GM18873 (cell line): ENCODE measurements at regions not wholly inside any gene's neighbourhood (a gene's known extent, or its start where the extent isn't known, plus 50 kb on each side); places are given as distances from the start of the nearest gene placed in this dataset.

Experiments
- ATAC-seq: cut with Tn5 transposase; IDR thresholded peaks from one replicate; pipeline ENCODE4 v1.9.1; 2021; ENCODE audit warnings: mild to moderate bottlenecking, moderate library complexity, moderate number of reproducible peaks; ENCODE audit not compliant: unreplicated experiment, low FRiP score

DNA sequence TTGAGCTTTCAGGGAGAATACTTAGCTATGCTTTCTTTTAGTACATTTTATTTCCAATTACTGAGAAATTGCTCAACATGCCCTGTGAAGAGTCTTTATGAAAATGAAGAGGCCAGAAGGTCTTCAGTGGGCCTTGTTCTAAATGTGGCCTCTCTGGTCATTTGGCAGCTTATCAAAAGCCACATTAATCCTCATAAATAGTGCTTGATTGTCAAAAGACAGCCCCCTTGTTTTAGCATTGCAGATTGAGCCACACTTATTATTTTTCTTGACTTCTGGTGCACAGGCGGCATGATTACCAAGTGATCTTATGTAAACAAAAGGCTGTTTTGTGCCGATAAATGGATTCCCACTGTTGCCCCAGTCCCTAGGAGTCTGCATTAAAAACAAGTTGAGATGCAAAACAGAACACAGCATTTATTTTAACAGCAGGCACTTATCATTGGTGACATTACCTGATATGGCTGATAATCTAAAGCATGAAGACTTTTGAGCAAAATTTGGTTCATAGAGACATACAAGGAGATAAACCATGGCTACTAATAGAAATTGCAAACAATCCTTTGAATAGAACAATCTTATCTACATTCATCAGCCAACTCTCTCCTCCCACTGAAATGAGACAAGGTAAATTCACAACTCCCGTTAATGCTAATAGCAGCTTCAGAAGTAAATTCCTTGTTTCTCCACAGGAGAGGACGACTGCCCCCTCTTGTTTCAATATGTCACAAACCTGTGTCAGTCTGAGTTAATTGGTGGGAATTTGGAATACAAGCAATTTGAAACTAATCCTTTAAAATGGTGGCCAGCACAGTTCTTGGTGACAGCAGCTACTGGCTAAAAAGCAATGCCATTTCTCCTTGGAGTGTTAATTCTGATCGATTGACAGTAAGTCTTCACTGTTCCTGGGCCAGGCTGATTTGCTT lies 194.3 kb downstream of the NSUN3 start:
- ATAC-seq: no peak

DNA sequence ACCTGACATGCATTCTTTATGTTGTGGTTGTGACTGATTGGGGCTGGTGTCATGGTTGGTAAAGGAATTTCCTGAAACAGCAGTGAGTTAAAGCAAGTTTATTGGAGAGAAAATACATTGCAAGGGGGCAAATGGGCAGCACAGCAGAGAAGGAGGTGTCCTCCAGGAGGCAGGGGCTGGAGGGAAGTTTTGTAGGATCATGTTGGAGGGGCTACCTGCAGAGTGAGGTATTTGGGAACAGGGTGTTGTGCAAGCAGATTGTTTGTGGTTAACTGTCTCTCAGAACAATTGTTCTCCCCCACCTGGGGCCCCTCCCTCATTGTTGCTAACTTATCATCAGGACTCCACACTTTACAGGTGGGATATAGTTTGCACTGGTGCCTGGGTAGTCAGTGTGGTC lies 196.0 kb downstream of the NSUN3 start:
- ATAC-seq: no peak

DNA sequence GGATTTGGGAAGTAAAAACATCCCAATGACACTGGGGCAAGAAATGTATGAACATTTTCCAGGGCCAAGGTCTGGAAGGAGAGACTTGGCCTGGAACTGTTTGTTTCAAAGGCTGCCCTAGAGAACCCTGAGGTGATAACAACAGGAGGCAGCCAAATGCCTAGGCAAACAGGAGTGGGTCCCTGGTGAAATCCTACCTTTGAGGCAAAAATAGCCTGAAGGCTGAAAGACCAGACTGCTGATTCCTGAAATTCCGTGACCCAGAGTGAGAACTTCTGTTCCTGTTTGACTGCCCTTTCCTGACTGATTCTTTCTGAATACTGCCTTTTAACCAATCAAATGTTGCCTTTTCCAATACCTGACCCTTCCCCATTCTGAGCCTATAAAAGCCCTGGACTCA lies 196.4 kb downstream of the NSUN3 start:
- ATAC-seq: no peak

DNA sequence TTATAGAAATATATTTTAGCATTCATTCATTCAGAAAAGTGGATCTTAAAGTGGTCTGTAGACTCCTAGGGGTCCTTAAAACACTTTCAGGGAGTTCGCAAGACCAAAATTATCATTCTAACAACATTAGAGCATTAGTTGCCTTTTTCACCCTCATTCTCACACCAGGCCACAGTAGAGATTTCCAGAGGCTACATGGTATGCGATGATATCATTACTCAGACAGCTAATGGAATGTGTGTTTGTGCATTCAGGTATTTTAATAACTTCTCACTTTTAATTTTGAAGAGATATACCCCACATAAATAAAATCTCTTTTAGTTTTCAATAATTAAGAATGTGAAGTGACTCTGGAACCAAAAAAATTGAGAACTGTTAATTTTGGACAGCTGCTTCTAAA lies 206.9 kb downstream of the NSUN3 start:
- ATAC-seq: no peak

DNA sequence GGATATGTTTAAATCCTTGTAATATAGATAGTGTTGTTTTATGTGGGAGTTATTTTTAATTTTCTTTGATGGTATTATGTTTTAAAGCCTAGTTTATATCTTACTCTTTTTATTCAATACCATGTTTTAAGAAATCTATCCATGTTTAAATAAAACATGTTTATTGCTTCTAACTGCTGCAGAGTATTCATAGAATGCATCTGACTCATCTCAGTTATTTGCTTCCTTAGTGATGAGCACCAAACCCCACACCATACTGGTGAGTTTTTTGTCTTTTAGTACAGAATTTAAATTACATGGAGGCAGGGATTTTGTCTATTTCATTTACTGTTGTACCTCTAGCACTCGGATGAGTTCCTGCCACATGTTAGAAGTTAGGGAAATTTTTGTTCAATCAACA lies 209.2 kb downstream of the NSUN3 start:
- no peak for ATAC-seq

DNA sequence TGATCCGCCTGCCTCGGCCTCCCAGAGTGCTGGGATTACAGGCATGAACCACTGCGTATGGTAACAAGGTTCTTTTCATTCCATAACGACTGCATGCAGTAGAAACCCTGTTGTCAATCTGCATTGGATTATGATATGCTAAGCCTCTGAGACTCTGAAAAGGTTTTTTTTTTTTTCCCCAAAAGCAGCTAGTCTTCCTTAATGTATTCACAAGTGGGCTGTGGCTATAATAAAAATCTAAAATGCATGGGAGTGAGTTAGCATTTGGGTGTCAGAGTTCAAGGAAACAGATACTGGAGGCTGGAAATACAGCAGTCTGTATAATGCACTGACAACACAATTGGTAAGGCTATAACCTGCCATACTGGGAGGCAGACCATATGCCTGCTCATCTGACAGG lies 218.1 kb downstream of the NSUN3 start:
- ATAC-seq: no peak

DNA sequence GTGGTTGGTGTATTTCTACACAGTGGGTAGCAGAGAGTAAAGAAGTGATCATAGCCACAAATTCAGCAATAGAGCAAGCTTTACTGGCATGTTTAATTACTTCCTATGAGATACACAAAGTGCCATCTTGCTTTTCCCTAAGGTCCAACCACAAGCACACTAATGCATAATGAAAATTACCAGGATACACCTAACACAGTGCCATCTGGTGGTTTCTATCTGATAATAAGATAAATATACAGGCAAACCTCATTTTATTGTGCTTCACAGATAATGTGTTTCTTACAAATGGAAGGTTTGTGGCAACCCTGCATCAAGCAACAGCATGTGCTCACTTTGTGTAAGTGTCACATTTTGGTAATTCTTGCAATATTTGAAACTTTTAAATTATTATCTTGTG lies 223.0 kb downstream of the NSUN3 start:
- ATAC-seq: no peak

DNA sequence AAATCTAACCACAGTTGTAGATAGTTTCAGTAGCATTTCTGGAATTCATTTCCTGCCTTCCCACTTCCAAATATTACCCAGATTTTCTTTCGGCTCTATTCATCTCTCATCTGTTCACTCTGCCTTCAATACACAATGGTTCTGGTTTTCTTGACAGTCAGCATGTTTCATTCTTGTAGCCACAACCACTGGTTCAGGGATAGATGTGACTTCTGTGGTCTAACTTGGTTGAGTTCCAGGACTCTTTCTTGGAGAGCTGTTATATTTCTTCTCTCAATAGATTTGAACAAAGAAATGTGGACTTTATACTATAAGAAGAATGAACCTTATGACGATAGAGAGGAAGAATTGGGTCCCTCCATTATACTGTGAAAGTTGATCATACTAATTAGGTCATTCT lies 228.8 kb downstream of the NSUN3 start:
- no peak for ATAC-seq

DNA sequence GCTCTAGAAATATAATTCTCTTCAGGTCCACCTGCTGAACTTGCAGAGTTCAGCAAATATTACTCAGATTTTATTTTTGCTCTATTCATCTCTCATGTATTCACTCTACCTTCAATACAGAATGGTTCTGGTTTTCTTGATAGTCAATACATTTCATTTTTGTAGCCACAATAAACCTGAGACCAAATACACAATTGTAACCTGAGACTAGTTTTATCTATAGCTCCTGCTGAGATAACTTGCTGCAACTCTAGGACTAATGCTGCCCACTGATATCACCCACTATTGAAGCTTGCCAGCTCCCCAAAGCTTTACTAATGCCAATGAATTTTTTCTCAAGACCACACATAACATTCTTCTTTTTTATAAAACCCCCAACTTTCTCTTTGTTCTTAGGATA lies 229.3 kb downstream of the NSUN3 start:
- ATAC-seq: no peak

DNA sequence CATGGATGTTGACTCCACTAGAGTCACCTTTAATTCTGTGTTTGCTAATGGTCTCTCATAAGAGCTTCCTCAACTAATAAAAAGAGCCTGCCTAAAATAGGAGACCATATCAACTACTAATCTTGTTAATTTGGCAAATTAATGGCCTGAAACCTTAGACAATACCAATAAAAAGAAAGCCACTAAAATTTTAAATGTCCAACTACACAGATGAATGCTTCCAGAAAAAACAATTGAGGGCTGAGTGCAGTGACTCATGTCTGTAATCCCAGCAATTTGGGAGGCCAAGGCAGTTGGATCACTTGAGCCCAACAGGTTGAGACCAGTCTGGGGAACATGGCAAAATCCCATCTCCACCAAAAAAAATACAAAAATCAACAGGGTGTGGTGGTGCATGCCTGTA lies 230.9 kb downstream of the NSUN3 start:
- no peak for ATAC-seq

DNA sequence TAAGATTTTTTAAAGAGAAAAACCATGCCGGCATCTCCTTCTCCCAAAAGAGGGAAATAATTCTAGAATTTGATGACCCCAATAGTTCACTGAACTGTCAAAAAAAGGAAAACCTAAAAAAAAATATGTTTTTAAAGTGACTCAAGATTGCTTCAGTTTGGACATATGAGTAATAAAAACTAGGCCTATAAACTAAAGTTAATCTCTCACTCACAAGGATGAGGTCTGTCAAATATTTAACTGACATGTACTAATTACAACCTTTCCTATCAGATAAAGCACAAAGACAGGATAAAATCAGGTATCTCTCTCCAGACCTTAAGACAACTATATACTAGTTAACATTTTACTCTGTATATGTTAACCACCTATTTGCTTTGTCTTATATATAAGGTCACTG lies 231.9 kb downstream of the NSUN3 start:
- no peak for ATAC-seq

DNA sequence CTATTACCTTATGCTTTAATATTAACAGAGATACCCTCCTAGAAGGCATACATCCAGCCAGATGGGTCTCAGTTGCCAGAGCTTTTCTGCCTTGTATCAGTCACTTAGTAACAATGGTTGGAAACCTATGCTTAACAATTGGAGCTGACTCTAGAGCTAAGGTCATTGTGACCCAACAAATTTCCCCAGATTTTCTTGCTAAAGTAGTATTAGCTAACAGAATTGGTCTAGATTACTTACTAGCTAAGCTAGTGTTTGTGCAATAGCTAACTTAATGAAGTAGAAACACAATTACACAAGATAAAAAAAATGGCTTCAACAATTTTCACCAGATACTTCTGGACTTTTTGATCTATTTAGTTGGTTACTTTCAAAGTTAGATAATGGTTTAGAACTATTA lies 236.9 kb downstream of the NSUN3 start:
- ATAC-seq: no peak

DNA sequence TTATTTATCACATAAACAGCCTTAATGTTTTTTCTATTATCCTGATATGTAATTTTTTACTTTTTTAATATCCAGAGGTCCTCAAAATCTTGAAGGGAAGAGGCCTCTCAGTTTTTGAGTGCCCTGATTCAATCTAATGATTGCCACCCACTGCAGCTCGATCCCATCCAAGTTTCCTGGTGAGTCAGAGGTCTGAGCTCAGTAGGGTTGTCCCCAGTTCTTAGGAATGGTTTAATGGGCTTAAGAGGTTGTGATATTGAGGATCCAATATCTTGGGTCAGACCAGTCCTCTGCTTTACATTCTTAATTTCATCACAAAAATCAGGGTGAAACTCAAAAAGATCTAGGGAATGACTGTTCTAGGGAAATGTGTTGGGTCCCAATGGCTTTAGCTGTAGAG lies 238.5 kb downstream of the NSUN3 start:
- no peak for ATAC-seq

DNA sequence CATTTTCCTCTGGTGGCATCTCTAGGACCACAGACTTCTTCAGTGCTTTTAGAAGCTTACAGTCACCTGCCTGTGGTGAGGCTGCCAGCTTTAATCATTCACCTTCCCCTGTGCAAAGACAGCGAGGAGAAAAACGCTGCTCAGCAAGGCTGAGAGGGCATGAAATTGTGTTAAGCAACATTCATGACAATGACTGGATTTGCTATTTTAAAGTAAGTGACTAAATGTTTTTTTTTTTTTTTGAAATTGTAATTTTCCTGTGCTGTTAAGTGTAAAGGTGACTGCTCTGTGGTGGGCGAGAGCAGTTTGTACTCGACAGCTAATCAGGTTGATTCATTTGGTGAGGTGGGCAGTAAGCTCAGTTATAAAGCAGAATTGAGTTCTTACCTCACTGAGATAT lies 240.4 kb downstream of the NSUN3 start:
- ATAC-seq: no peak

DNA sequence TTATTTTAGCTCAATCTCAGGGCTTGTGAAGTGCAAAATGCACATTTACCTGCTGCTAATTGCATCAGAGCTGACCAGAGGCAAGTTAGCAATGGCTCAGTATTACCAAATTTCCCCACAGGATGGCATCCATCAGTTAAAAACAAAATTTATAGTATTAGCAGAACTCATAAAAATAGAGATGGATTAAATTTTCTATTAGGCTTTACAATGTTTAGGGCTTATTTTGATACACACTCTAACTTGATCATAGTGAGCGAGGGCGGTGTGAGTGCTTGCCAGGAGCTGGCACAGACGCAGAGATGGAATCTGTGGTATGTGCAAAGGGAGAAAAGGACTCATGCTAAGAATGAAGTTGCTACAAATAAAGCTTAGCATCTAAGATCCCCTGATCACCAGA lies 241.0 kb downstream of the NSUN3 start:
- ATAC-seq: no peak

DNA sequence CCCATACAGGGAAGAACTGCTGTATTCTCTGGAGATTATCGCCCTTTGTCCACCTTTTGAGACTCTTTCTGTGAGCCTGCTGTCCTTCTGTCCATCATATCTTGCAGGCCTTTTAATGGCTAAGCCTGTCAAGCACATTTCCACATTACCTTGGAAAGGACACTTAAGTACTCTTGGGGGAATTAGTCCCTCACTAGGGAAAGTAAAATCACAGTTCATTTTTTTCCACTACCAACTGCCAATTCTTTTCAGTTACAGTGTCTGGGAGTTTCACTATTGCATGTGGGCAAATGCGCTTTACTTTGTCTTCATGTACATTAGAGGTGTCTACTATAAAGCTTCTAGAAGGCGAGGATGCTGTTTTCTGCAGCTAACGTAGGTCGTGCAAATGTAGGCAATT lies 242.1 kb downstream of the NSUN3 start:
- no peak for ATAC-seq

DNA sequence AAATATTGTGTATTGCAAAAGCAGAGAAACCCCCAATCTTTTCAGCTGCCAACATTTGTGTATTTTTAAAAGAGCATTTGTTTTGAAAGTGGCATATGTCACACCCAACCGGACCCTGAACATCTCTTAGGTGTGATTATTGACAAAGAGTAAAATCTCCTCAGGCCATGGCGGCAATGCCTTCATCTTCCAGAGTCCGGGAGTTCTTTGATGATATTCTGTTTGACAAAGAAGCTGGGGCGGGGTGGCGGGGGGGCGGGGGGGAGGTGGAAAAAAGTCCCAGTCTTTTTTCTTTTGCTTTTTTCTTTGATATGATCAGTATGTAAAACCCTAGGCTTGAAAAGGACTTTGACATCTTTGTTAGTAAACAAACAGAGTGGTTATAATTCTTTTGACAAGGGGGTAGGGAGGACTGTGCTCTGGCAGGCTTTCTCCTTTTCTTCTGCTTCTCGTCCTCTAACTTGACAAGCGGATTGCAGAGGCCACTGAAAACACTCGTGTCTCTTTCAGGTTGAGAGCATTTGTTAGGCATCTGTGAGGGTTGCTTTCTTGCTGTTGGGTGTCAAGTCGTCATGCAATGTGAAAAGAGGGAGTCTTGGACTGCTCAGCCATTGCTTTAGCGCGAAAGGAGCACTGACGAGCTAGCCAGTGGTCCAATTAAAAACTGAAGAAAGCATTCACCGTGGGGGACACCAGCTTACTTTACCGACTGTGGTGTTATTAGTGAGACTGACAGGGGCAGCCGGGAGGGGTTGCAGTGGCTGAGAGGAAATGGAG lies 243.2 kb downstream of the NSUN3 start:
- ATAC-seq: no peak

DNA sequence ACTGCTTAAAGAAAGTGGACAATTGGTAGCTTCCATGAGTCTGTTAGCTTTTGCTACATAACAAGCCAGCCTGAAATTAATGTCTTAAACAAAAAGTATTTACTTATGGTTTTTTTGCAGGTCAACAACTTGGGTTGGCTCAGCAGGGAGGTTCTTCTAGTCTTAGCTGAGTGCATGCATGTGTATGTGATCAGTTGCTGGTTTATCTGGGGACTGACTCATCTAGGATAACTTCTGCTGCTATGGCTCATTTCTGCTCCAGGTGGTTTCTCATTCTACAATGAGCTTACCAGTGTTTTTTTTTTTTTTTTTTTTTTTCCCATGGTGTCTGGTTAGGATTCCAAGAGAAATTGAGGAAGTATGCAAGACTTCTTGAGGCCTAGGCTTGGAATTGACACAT lies 244.7 kb downstream of the NSUN3 start:
- ATAC-seq: no peak

DNA sequence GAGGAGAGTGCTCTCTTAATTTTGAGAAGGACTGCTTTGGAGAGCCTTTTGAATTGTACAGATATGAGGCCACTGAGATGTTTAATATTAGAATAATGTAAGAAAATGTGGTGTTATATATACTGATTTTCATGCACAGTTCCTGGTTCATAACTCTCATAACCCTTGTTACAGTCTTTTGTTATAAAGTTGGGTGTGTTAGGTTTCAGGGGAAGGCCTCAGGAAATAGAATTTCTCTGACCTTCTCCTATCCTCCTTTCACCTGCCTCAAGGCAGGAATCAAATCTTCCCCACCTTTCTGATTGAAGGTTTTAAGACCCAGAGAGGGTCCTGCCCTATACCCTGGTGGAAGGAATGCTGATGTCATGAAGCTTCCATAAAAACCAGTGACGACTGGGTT lies 245.9 kb downstream of the NSUN3 start:
- ATAC-seq: no peak

DNA sequence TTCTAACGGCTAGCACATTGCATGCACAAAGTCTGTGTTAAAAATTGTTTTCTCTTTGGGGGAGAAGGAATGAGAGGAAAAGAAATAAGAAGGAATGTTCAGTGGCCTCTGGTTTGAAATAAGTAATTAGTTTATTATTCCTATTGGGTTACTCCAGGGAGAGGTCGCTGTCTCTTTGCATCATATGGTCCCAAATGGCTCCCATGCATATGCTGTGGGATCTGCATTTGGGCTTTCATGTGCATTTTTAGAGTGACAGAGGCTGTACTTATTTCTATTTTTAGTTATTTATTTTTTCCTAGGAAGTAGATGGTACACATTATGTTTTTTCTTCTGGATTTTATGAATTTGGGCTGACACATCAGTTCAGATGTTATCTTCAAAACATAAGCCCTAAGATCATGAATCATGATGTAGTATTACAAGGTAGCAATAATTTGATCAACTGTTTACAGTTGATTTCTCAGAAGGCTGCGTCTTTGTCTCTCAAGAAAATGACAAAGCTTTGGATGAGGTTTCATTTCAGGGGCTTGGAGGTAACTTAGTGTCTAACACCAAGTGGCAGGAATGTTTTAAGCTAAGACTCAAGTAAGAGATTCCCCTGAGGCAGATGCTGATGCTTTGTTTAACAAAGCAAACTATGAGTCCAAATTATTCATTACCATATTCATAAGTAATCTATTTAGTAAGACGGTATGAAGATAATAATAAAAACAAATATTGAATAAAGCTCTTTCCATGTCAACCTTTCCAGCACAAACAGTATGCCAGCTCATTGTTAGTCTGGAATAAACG lies 247.7 kb downstream of the NSUN3 start:
- no peak for ATAC-seq

DNA sequence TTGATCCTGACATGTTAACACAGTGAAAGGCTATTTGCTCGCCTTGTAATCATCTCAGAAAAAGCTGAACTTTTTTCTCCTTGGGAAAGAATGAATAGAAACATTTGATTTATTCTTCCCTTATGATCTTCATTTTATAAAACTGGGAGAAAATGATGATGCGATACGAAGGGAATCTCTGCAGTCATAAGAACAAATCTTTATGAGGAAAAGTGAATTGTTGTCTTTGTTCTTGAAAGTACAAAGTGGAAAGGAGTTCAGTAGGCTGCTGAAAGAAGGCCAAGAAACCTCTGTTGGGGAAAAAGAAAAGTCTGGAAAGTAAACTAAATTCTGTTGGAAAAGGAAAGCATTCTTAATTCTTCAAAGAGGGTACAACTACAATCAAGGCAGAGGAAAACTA lies 248.8 kb downstream of the NSUN3 start:
- no peak for ATAC-seq
